PC-3 (cell line): ENCODE measurements at regions not wholly inside any gene's neighbourhood (a gene's known extent, or its start where the extent isn't known, plus 50 kb on each side); places are given as distances from the start of the nearest gene placed in this dataset.

Experiments
- ATAC-seq: fragments of 200-7000 bp; cut with Tn5 transposase; 2 replicates; pipeline ENCODE4 v1.9.1; 2020; ENCODE audit warnings: mild to moderate bottlenecking, moderate library complexity
- BruUV-seq: library from RNA; stranded (reverse); fragments of 400-500 nt; replicated peaks from 2 replicates; lab custom pipeline; 2021; lab: Mats Ljungman, UMichigan
- CTCF ChIA-PET: fragments of 300-600 bp; sonication (Branson Sonifier 250); formaldehyde crosslinking; loops from one replicate; lab custom pipeline; 2022; ENCODE audit warnings: antibody characterized with exemption; lab: Charles Lee
- POLR2A ChIA-PET: fragments of 300-600 bp; sonication (Branson Sonifier 250); formaldehyde crosslinking; loops from one replicate; lab custom pipeline; 2022; ENCODE audit warnings: antibody characterized with exemption; ENCODE audit not compliant: unreplicated experiment; lab: Charles Lee
- DNase-seq: peaks from one replicate; pipeline ENCODE4 v3.0.0-alpha.2; 2015
- H2AFZ ChIP-seq: fragments of 300-600 bp; sonication (generic); 2 replicates; pipeline ENCODE4 v1.6.0; 2016; ENCODE audit warnings: antibody characterized with exemption, low read length
- H3F3A ChIP-seq: fragments of 300-600 bp; sonication (generic); one replicate; pipeline ENCODE4 v1.6.0; 2017; ENCODE audit warnings: antibody characterized with exemption, low read length, control low read depth, mild to moderate bottlenecking; ENCODE audit not compliant: unreplicated experiment
- H3K27ac ChIP-seq: fragments of 300-600 bp; sonication (generic); 2 replicates; pipeline ENCODE4 v1.5.1; 2016; ENCODE audit warnings: mild to moderate bottlenecking, low read length
- H3K27me3 ChIP-seq: fragments of 300-600 bp; sonication (generic); 2 replicates; pipeline ENCODE4 v1.6.1; 2016; ENCODE audit warnings: low read length, mixed read lengths
- H3K36me3 ChIP-seq: fragments of 300-600 bp; sonication (generic); 2 replicates; pipeline ENCODE4 v1.6.1; 2016; ENCODE audit warnings: low read depth, mixed run types, low read length, mixed read lengths
- H3K4me1 ChIP-seq: fragments of 300-600 bp; sonication (generic); 2 replicates; pipeline ENCODE4 v1.5.1; 2016; ENCODE audit warnings: low read length; ENCODE audit not compliant: insufficient read depth
- H3K4me2 ChIP-seq: fragments of 300-600 bp; sonication (generic); 2 replicates; pipeline ENCODE4 v1.6.0; 2016; ENCODE audit warnings: low read length
- H3K4me3 ChIP-seq: fragments of 300-600 bp; sonication (generic); 2 replicates; pipeline ENCODE4 v1.5.1; 2016; ENCODE audit warnings: mild to moderate bottlenecking, low read length, mixed read lengths
- H3K79me2 ChIP-seq: fragments of 300-600 bp; sonication (generic); 2 replicates; pipeline ENCODE4 v1.6.1; 2017; ENCODE audit warnings: low read length, mixed read lengths
- H3K9ac ChIP-seq: fragments of 300-600 bp; sonication (generic); 2 replicates; pipeline ENCODE4 v1.6.0; 2016; ENCODE audit warnings: mild to moderate bottlenecking, low read length
- H3K9me2 ChIP-seq: fragments of 300-600 bp; sonication (generic); replicated peaks from 2 replicates; pipeline ENCODE4 v1.6.1; 2016; ENCODE audit warnings: mixed run types, low read length, mixed read lengths
- H3K9me3 ChIP-seq: fragments of 300-600 bp; sonication (generic); 2 replicates; pipeline ENCODE4 v1.6.1; 2016; ENCODE audit warnings: low read length, mixed read lengths
- H4K20me1 ChIP-seq: fragments of 300-600 bp; sonication (generic); 2 replicates; pipeline ENCODE4 v1.6.1; 2016; ENCODE audit warnings: low read length, mixed read lengths
- EZH2 ChIP-seq: fragments of 300-600 bp; sonication (generic); IDR thresholded peaks from one replicate; pipeline ENCODE4 v1.6.1; 2017; ENCODE audit warnings: antibody characterized with exemption, mild to moderate bottlenecking, low read length; ENCODE audit not compliant: unreplicated experiment
- EZH2phosphoT487 ChIP-seq: fragments of 300-600 bp; sonication (generic); IDR thresholded peaks from 2 replicates; pipeline ENCODE4 v1.6.1; 2018; ENCODE audit warnings: mild to moderate bottlenecking, antibody characterized with exemption, low read length, borderline replicate concordance
- intact Hi-C: fragments of 100-400 bp; cut with micrococcal nuclease; formaldehyde crosslinking; loops from 2 replicates; pipeline ENCODE4 v1.9.0; 2023
- TF ChIP-seq, protein P1 (sequence below): fragments of 300-600 bp; sonication (generic); conservative IDR thresholded peaks from 2 replicates; pipeline ENCODE4 v1.5.1; 2017; ENCODE audit warnings: antibody characterized with exemption, low read depth, mild to moderate bottlenecking, low read length

DNA sequence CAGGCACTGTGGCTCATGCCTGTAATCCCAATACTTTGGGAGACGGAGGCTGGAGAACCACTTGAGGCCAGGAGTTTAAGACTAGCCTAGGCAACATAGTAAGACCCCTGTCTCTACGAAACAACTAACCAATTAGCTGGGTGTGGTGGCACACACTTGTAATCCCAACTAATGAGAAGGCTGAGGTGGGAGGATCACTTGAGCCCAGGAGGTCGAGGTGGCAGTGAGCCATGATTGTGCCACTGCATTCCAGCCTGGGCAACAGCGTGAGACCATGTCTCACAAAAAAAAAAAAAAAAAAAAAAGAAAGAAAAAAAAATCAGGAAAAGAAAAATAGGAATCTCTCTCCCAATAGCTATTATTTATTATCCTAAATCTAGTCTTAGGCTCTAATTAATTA lies 56.8 kb upstream of the UBAC2 start:
- H3K9me3 ChIP-seq, result no peaks in the 10 kb centered on the region
- DNase-seq, result no peak
- H4K20me1 ChIP-seq, result no peaks in the 10 kb centered on the region
- POLR2A ChIA-PET, result no interaction called here
- no peaks in the 10 kb centered on the region for H3K36me3 ChIP-seq
- no peak overlapping the region for H3K4me2 ChIP-seq
- BruUV-seq, result no TSS peak
- H3K9me2 ChIP-seq, result no peaks in the 10 kb centered on the region
- no peak overlapping the region for H2AFZ ChIP-seq
- no peak overlapping the region for H3K27ac ChIP-seq
- no peak for ATAC-seq
- no peaks in the 10 kb centered on the region for H3K27me3 ChIP-seq
- no peaks in the 10 kb centered on the region for H3F3A ChIP-seq
- no peak overlapping the region for H3K4me3 ChIP-seq
- TF ChIP-seq EZH2 (no peak), EZH2phosphoT487 (no peak)
- TF ChIP-seq, protein P1, sequence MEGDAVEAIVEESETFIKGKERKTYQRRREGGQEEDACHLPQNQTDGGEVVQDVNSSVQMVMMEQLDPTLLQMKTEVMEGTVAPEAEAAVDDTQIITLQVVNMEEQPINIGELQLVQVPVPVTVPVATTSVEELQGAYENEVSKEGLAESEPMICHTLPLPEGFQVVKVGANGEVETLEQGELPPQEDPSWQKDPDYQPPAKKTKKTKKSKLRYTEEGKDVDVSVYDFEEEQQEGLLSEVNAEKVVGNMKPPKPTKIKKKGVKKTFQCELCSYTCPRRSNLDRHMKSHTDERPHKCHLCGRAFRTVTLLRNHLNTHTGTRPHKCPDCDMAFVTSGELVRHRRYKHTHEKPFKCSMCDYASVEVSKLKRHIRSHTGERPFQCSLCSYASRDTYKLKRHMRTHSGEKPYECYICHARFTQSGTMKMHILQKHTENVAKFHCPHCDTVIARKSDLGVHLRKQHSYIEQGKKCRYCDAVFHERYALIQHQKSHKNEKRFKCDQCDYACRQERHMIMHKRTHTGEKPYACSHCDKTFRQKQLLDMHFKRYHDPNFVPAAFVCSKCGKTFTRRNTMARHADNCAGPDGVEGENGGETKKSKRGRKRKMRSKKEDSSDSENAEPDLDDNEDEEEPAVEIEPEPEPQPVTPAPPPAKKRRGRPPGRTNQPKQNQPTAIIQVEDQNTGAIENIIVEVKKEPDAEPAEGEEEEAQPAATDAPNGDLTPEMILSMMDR, result no peak
- no peaks in the 10 kb centered on the region for H3K4me1 ChIP-seq
- no peaks in the 10 kb centered on the region for H3K79me2 ChIP-seq
- intact Hi-C loops, result no loop called here
- CTCF ChIA-PET, result no interaction called here
- H3K9ac ChIP-seq, result no peak overlapping the region

DNA sequence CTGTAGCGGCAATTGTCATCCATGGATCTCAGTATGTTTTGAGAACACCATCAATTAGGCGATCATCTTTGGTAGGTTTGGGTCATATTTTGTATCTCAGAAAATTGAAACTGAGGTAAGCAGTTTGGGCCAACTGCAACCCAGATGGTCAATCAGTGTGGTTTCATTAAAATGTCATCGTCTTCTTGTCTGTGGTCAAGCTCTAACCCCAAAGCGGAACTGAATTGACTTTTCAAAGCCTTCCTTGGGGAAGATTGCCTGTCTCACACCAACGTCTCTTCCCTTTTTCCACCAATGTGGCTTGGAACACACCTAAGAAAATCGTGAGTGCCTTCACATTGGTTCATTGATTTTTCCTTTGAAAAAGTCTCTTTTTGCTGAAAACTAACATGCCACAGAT lies 56.3 kb upstream of the UBAC2 start:
- intact Hi-C loops, result no loop called here
- TF ChIP-seq, protein P1, result no peak
- no peak overlapping the region for H3K27ac ChIP-seq
- no peaks in the 10 kb centered on the region for H3K79me2 ChIP-seq
- H4K20me1 ChIP-seq, result no peaks in the 10 kb centered on the region
- H3K9me3 ChIP-seq, result no peaks in the 10 kb centered on the region
- ChIA-PET CTCF (no interaction called here), POLR2A (no interaction called here)
- H3K9me2 ChIP-seq, result no peaks in the 10 kb centered on the region
- H3F3A ChIP-seq, result no peaks in the 10 kb centered on the region
- H3K4me3 ChIP-seq, result no peak overlapping the region
- H3K36me3 ChIP-seq, result no peaks in the 10 kb centered on the region
- no peak overlapping the region for H2AFZ ChIP-seq
- no TSS peak for BruUV-seq
- DNase-seq (no peak), ATAC-seq (no peak)
- no peak overlapping the region for H3K9ac ChIP-seq
- H3K4me2 ChIP-seq, result no peak overlapping the region
- no peaks in the 10 kb centered on the region for H3K4me1 ChIP-seq
- H3K27me3 ChIP-seq, result no peaks in the 10 kb centered on the region

DNA sequence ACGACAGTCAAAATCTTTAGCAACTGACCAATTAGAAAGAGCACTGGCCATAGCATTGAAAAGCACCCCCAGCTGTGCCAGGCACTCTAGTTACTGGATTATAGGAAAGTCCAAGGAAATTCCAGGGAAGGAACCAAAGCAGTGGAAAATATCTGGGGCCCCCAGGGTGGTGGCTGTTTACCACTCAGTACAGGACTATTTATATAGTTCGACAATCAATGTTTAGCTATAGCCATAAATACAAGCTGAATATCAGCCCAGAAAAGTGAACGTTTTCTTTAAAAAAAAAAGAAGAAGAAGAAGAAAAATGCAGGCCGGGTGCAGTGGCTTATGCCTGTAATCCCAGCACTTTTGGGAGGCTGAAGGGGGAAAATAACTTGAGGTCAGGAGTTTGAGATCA lies 55.2 kb upstream of the UBAC2 start:
- no peak overlapping the region for H3K27ac ChIP-seq
- POLR2A ChIA-PET, result no interaction called here
- no peak overlapping the region for H3K4me3 ChIP-seq
- TF ChIP-seq, protein P1, result no peak
- no peak for TF ChIP-seq EZH2
- no peak for TF ChIP-seq EZH2phosphoT487
- no peaks in the 10 kb centered on the region for H3K27me3 ChIP-seq
- no peak overlapping the region for H2AFZ ChIP-seq
- no peak for ATAC-seq
- no peak for DNase-seq
- H3K4me2 ChIP-seq, result no peak overlapping the region
- CTCF ChIA-PET, result no interaction called here
- H3K36me3 ChIP-seq, result no peaks in the 10 kb centered on the region
- peaks cover 4% of the 10 kb centered on the region for H3K4me1 ChIP-seq
- H4K20me1 ChIP-seq, result no peaks in the 10 kb centered on the region
- no peaks in the 10 kb centered on the region for H3K9me2 ChIP-seq
- H3K79me2 ChIP-seq, result no peaks in the 10 kb centered on the region
- intact Hi-C loops, result no loop called here
- no TSS peak for BruUV-seq
- no peak overlapping the region for H3K9ac ChIP-seq
- no peaks in the 10 kb centered on the region for H3F3A ChIP-seq
- H3K9me3 ChIP-seq, result no peaks in the 10 kb centered on the region
